ENCODE measurements at regions not wholly inside any gene's neighbourhood (a gene's known extent, or its start where the extent isn't known, plus 50 kb on each side); places are given as distances from the start of the nearest gene placed in this dataset.

DNA sequence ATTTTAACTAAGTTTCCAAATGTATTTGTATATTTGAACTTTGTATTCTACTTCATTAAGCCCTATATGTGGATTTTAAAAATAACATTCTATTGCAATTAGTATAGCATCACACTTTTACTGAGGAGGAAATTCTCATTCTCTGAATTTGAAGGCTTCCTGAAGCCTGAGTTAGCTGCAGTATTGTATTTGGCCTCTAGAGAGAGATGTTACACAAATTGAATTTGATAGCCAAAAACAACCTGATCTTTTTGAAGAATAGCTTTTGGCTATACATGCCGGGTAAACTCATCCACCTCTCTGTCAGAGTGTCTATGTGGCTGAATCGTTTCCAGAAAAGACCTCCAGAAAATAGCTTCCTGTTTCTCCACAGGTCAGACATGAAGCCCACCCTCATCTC lies 316.5 kb upstream of the OR4E1 start:
- TF ChIP-seq, protein P1, sequence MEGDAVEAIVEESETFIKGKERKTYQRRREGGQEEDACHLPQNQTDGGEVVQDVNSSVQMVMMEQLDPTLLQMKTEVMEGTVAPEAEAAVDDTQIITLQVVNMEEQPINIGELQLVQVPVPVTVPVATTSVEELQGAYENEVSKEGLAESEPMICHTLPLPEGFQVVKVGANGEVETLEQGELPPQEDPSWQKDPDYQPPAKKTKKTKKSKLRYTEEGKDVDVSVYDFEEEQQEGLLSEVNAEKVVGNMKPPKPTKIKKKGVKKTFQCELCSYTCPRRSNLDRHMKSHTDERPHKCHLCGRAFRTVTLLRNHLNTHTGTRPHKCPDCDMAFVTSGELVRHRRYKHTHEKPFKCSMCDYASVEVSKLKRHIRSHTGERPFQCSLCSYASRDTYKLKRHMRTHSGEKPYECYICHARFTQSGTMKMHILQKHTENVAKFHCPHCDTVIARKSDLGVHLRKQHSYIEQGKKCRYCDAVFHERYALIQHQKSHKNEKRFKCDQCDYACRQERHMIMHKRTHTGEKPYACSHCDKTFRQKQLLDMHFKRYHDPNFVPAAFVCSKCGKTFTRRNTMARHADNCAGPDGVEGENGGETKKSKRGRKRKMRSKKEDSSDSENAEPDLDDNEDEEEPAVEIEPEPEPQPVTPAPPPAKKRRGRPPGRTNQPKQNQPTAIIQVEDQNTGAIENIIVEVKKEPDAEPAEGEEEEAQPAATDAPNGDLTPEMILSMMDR (IDR thresholded peaks at IDR 0.05), result peak in 4 of 5 experiments; percentile 26 to 40 (median 34)
- TF ChIP-seq POLR2A (IDR thresholded peaks at IDR 0.05), result no peak
- TF ChIP-seq POLR2AphosphoS5 (IDR thresholded peaks at IDR 0.05), result no peak
- TF ChIP-seq EP300 (IDR thresholded peaks at IDR 0.05; ENCODE audit: low read depth), result no peak
